ENCODE measurements at regions not wholly inside any gene's neighbourhood (a gene's known extent, or its start where the extent isn't known, plus 50 kb on each side); places are given as distances from the start of the nearest gene placed in this dataset.

- CTCF ChIA-PET = no interaction called here
Observed at GRCh38 chr12:124191024-124191359, 103.9 kb upstream of the RFLNA start.

GRCh38 chr12:124191966-124192365, 102.9 kb upstream of the RFLNA start:
- Mint-ChIP-seq H3K36me3 (ENCODE audit: insufficient read depth, unreplicated experiment) (peaks cover 6% of the 10 kb centered on the region), H3K27me3 (ENCODE audit: insufficient read depth, unreplicated experiment) (peaks cover 15% of the 10 kb centered on the region), H3K27ac (ENCODE audit: low read depth, unreplicated experiment) (no peak overlapping the region), H3K4me3 (ENCODE audit: unreplicated experiment) (no peak overlapping the region), H3K9me3 (ENCODE audit: unreplicated experiment) (peaks cover 15% of the 10 kb centered on the region), H3K4me1 (ENCODE audit: insufficient read depth, unreplicated experiment) (no peaks in the 10 kb centered on the region)
- TF ChIP-seq CTCF (IDR thresholded peaks at IDR 0.05; ENCODE audit: unreplicated experiment) = no peak
- no peak for DNase-seq (ENCODE audit: unreplicated experiment)
- intact Hi-C loops (cut with micrococcal nuclease) = no loop called here
- BruUV-seq (replicated peaks) = no TSS peak
- ChIA-PET POLR2A (no interaction called here), CTCF (no interaction called here)

More at GRCh38 chr12:124191024-124191359, 103.9 kb upstream of the RFLNA start:
- H3K4me1 Mint-ChIP-seq (ENCODE audit: insufficient read depth, unreplicated experiment) = no peaks in the 10 kb centered on the region
- peaks cover 6% of the 10 kb centered on the region for H3K36me3 Mint-ChIP-seq (ENCODE audit: insufficient read depth, unreplicated experiment)
- H3K27me3 Mint-ChIP-seq (ENCODE audit: insufficient read depth, unreplicated experiment) = peaks cover 15% of the 10 kb centered on the region
- POLR2A ChIA-PET = no interaction called here
- peak; percentile 4 for DNase-seq (ENCODE audit: unreplicated experiment)
- no peak for TF ChIP-seq CTCF (IDR thresholded peaks at IDR 0.05; ENCODE audit: unreplicated experiment)
- no peak overlapping the region for H3K4me3 Mint-ChIP-seq (ENCODE audit: unreplicated experiment)
- no peak overlapping the region for H3K27ac Mint-ChIP-seq (ENCODE audit: low read depth, unreplicated experiment)
- intact Hi-C loops (cut with micrococcal nuclease) = no loop called here
- H3K9me3 Mint-ChIP-seq (ENCODE audit: unreplicated experiment) = peaks cover 11% of the 10 kb centered on the region
- no TSS peak for BruUV-seq (replicated peaks)

- intact Hi-C loops (cut with micrococcal nuclease) = no loop called here
- no peak for TF ChIP-seq CTCF (IDR thresholded peaks at IDR 0.05; ENCODE audit: unreplicated experiment)
- Mint-ChIP-seq H3K4me1 (ENCODE audit: insufficient read depth, unreplicated experiment) (no peaks in the 10 kb centered on the region), H3K36me3 (ENCODE audit: insufficient read depth, unreplicated experiment) (peaks cover 6% of the 10 kb centered on the region), H3K27ac (ENCODE audit: low read depth, unreplicated experiment) (no peak overlapping the region), H3K9me3 (ENCODE audit: unreplicated experiment) (peaks cover 20% of the 10 kb centered on the region), H3K4me3 (ENCODE audit: unreplicated experiment) (no peak overlapping the region), H3K27me3 (ENCODE audit: insufficient read depth, unreplicated experiment) (peaks cover 15% of the 10 kb centered on the region)
- no peak for DNase-seq (ENCODE audit: unreplicated experiment)
- POLR2A ChIA-PET = no interaction called here
- CTCF ChIA-PET = interaction anchor here (0.6 kb wide), 3 partner anchors 49 to 914 kb away, joined by 3 read pairs; no protein-coding TSS in a partner anchor
- BruUV-seq (replicated peaks) = no TSS peak
Observed at GRCh38 chr12:124194264-124194892, 100.5 kb upstream of the RFLNA start.

GRCh38 chr12:124194893-124195566, 99.9 kb upstream of the RFLNA start:
- intact Hi-C loops (cut with micrococcal nuclease) = no loop called here
- ChIA-PET CTCF (interaction anchor here (0.6 kb wide), 1 partner anchor 50 kb away, joined by 3 read pairs; no protein-coding TSS in a partner anchor), POLR2A (no interaction called here)
- no peak overlapping the region for H3K4me3 Mint-ChIP-seq (ENCODE audit: unreplicated experiment)
- no peak overlapping the region for H3K27ac Mint-ChIP-seq (ENCODE audit: low read depth, unreplicated experiment)
- no TSS peak for BruUV-seq (replicated peaks)
- H3K4me1 Mint-ChIP-seq (ENCODE audit: insufficient read depth, unreplicated experiment) = no peaks in the 10 kb centered on the region
- peaks cover 15% of the 10 kb centered on the region for H3K27me3 Mint-ChIP-seq (ENCODE audit: insufficient read depth, unreplicated experiment)
- peaks cover 6% of the 10 kb centered on the region for H3K36me3 Mint-ChIP-seq (ENCODE audit: insufficient read depth, unreplicated experiment)
- H3K9me3 Mint-ChIP-seq (ENCODE audit: unreplicated experiment) = peaks cover 20% of the 10 kb centered on the region
- no peak for DNase-seq (ENCODE audit: unreplicated experiment)
- no peak for TF ChIP-seq CTCF (IDR thresholded peaks at IDR 0.05; ENCODE audit: unreplicated experiment)

Measured in MCF 10A (cell line).